PC-9 (cell line): ENCODE measurements at regions not wholly inside any gene's neighbourhood (a gene's known extent, or its start where the extent isn't known, plus 50 kb on each side); places are given as distances from the start of the nearest gene placed in this dataset.

Experiments
- BruUV-seq: library from RNA; stranded (reverse); fragments of 400-500 nt; replicated peaks from 2 replicates; lab custom pipeline; 2021; lab: Mats Ljungman, UMichigan
- CTCF ChIA-PET: fragments of 300-600 bp; sonication (Branson Sonifier 250); formaldehyde crosslinking; loops from one replicate; lab custom pipeline; 2022; ENCODE audit warnings: antibody characterized with exemption; lab: Charles Lee
- POLR2A ChIA-PET: fragments of 300-600 bp; sonication (Branson Sonifier 250); formaldehyde crosslinking; loops from one replicate; lab custom pipeline; 2022; ENCODE audit warnings: antibody characterized with exemption; ENCODE audit not compliant: unreplicated experiment; lab: Charles Lee
- DNase-seq, 2 experiments: peaks; one replicate each; pipeline versions ENCODE4 v3.0.0 to v3.0.0-alpha.2; 2015 to 2022; ENCODE audit warnings: mixed read lengths in 1 of 2
- H2AFZ ChIP-seq: fragments of 200-600 bp; sonication (generic); 2 replicates; pipeline ENCODE4 v1.8.1; 2017; ENCODE audit warnings: antibody characterized with exemption
- H3F3A ChIP-seq: fragments of 200-600 bp; sonication (generic); 2 replicates; pipeline ENCODE4 v1.8.1; 2017; ENCODE audit warnings: antibody characterized with exemption, mild to moderate bottlenecking, low read depth; ENCODE audit not compliant: insufficient read depth
- H3K27ac ChIP-seq: fragments of 200-600 bp; sonication (generic); 2 replicates; pipeline ENCODE4 v1.6.1; 2016; ENCODE audit warnings: mixed run types
- H3K27me3 ChIP-seq: fragments of 200-600 bp; sonication (generic); 2 replicates; pipeline ENCODE4 v1.6.1; 2016; ENCODE audit warnings: low read depth, mixed run types; ENCODE audit not compliant: insufficient read depth
- H3K36me3 ChIP-seq: fragments of 200-600 bp; sonication (generic); 2 replicates; pipeline ENCODE4 v1.6.1; 2016; ENCODE audit warnings: low read depth, mixed run types
- H3K4me1 ChIP-seq: fragments of 200-600 bp; sonication (generic); replicated peaks from 2 replicates; pipeline ENCODE4 v1.6.1; 2016; ENCODE audit warnings: mixed run types; ENCODE audit not compliant: insufficient read depth
- H3K4me2 ChIP-seq: fragments of 200-600 bp; sonication (generic); 2 replicates; pipeline ENCODE4 v1.6.1; 2017; ENCODE audit warnings: mixed run types
- H3K4me3 ChIP-seq: fragments of 200-600 bp; sonication (generic); 2 replicates; pipeline ENCODE4 v1.6.1; 2016; ENCODE audit warnings: mixed run types
- H3K79me2 ChIP-seq: fragments of 200-600 bp; sonication (generic); 2 replicates; pipeline ENCODE4 v1.6.1; 2017; ENCODE audit warnings: low read depth, mixed run types
- H3K9me2 ChIP-seq: fragments of 200-600 bp; sonication (generic); 2 replicates; pipeline ENCODE4 v1.8.1; 2017; ENCODE audit warnings: mild to moderate bottlenecking; ENCODE audit not compliant: insufficient read depth
- H3K9me3 ChIP-seq: fragments of 200-600 bp; sonication (generic); 2 replicates; pipeline ENCODE4 v1.8.1; 2016; ENCODE audit warnings: low read depth; ENCODE audit not compliant: insufficient read depth
- H4K20me1 ChIP-seq: fragments of 200-600 bp; sonication (generic); 2 replicates; pipeline ENCODE4 v1.8.1; 2017; ENCODE audit not compliant: insufficient read depth
- EZH2 ChIP-seq: fragments of 200-600 bp; sonication (generic); IDR thresholded peaks from 2 replicates; pipeline ENCODE4 v1.8.0; 2017; ENCODE audit warnings: antibody characterized with exemption, low read depth
- intact Hi-C: fragments of 100-400 bp; cut with micrococcal nuclease; formaldehyde crosslinking; loops from one replicate; pipeline ENCODE4 v1.10.0; 2022; ENCODE audit not compliant: unreplicated experiment
- TF ChIP-seq, protein P1 (sequence below): fragments of 200-600 bp; sonication (generic); conservative IDR thresholded peaks from 2 replicates; pipeline ENCODE4 v1.6.1; 2017; ENCODE audit warnings: mixed run types, antibody characterized with exemption, mild to moderate bottlenecking, moderate library complexity

DNA sequence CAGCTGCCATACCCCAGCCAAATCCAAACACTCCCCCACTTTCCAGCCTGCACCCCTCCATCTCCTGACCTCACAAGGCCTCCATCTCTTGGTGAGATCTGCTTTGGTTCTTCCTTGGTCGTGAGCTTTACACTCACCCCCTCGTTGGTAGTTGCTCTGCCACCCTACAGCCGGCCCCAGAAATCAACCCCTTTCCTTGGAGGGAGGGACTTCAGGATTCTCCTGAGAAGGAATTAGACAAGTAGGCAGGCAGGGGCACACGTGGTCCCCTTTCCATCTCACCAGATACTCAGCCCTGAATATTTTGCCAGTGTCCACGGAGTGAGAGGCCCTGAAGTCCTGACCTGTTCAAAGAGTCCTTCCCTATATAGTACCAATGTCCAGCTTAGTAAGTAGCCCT lies 120.0 kb upstream of the PWP1 start:
- Histone ChIP-seq H3K27ac (no peak overlapping the region), H3K4me3 (no peak overlapping the region), H3K9me3 (no peaks in the 10 kb centered on the region), H4K20me1 (peaks cover 3% of the 10 kb centered on the region; the same call in 1 of the 2 replicates), H3F3A (no peaks in the 10 kb centered on the region), H3K27me3 (no peaks in the 10 kb centered on the region), H3K9me2 (no peaks in the 10 kb centered on the region), H3K4me1 (no peaks in the 10 kb centered on the region), H3K4me2 (no peak overlapping the region), H3K36me3 (no peaks in the 10 kb centered on the region), H3K79me2 (no peaks in the 10 kb centered on the region), H2AFZ (no peak overlapping the region)
- TF ChIP-seq, protein P1, sequence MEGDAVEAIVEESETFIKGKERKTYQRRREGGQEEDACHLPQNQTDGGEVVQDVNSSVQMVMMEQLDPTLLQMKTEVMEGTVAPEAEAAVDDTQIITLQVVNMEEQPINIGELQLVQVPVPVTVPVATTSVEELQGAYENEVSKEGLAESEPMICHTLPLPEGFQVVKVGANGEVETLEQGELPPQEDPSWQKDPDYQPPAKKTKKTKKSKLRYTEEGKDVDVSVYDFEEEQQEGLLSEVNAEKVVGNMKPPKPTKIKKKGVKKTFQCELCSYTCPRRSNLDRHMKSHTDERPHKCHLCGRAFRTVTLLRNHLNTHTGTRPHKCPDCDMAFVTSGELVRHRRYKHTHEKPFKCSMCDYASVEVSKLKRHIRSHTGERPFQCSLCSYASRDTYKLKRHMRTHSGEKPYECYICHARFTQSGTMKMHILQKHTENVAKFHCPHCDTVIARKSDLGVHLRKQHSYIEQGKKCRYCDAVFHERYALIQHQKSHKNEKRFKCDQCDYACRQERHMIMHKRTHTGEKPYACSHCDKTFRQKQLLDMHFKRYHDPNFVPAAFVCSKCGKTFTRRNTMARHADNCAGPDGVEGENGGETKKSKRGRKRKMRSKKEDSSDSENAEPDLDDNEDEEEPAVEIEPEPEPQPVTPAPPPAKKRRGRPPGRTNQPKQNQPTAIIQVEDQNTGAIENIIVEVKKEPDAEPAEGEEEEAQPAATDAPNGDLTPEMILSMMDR = no peak
- TF ChIP-seq EZH2 = no peak
- DNase-seq = no peak
- POLR2A ChIA-PET = interaction anchor here (0.6 kb wide), 1 partner anchor 116 kb away, joined by 3 read pairs; no protein-coding TSS in a partner anchor
- CTCF ChIA-PET = no interaction called here
- intact Hi-C loops = no loop called here
- BruUV-seq = no TSS peak

DNA sequence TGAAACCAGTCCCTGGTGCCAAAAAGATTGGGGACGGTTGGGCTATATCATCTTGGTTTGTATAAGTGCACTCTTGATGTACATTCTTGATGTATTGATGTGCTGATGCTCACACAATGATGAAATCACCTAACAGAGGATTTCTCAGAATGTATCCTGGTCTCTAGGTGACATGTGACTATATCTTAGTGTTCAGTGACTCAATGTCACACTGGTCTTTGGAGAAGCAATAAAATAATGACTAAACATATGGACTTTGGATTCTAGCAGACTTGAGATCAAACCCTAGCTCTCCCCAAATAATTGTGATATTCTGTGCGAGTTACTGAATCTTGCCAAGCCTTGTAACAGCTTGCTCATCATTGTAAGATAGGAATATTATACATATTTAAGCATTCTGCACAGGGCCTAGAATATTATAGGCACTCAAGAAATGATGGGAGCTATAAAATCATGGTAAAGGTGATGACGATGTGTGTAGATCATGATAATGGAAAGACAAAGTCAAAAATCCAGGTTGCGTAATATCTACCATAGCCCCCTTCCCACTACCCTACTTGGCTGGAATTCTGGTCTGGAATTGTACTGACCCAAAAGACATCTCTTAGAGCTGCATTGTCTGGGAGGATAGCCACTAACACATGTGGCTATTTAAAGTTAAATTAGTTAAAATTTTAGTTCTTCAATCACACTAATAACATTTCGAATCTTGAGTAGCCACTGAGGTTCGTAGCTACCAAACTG lies 117.6 kb upstream of the PWP1 start:
- POLR2A ChIA-PET = no interaction called here
- DNase-seq = no peak
- CTCF ChIA-PET = no interaction called here

DNA sequence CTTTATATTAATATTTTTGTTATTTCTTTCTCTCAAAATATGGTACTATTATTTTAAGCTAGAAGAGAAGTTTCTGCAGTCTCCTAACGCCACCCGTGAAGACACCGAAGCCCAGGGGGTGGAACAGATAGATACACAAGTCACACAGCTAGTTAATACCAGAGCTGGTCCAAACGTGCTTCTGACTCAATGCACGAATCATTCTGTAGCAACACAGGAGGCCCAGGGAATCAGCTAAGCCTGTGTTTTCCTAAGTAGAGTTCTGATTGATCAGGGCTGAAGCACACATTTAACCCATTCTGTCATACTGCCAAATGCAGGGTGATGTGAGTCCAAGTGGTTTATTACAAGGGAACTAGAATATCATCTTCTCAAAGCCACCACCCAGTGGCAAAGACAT lies 116.9 kb upstream of the PWP1 start:
- H3F3A ChIP-seq = no peaks in the 10 kb centered on the region
- no peak overlapping the region for H3K4me2 ChIP-seq
- TF ChIP-seq EZH2 = no peak
- TF ChIP-seq, protein P1 = no peak
- intact Hi-C loops = no loop called here
- H3K36me3 ChIP-seq = no peaks in the 10 kb centered on the region
- no peak overlapping the region for H3K27ac ChIP-seq
- H3K4me1 ChIP-seq = no peaks in the 10 kb centered on the region
- CTCF ChIA-PET = no interaction called here
- no peak for DNase-seq
- BruUV-seq = no TSS peak
- H3K9me2 ChIP-seq = no peaks in the 10 kb centered on the region
- H3K79me2 ChIP-seq = no peaks in the 10 kb centered on the region
- POLR2A ChIA-PET = no interaction called here
- H3K4me3 ChIP-seq = no peak overlapping the region
- H3K27me3 ChIP-seq = no peaks in the 10 kb centered on the region
- no peaks in the 10 kb centered on the region for H3K9me3 ChIP-seq
- H4K20me1 ChIP-seq = no peaks in the 10 kb centered on the region
- H2AFZ ChIP-seq = no peak overlapping the region

More for the DNA sequence above, 117.6 kb upstream of the PWP1 start:
- no peaks in the 10 kb centered on the region for H3K9me2 ChIP-seq
- no peaks in the 10 kb centered on the region for H3F3A ChIP-seq
- BruUV-seq = no TSS peak
- no peak overlapping the region for H3K4me3 ChIP-seq
- intact Hi-C loops = no loop called here
- H3K4me1 ChIP-seq = no peaks in the 10 kb centered on the region
- TF ChIP-seq EZH2 = no peak
- TF ChIP-seq, protein P1 = no peak
- H3K79me2 ChIP-seq = no peaks in the 10 kb centered on the region
- no peaks in the 10 kb centered on the region for H3K36me3 ChIP-seq
- no peak overlapping the region for H3K27ac ChIP-seq
- H3K27me3 ChIP-seq = no peaks in the 10 kb centered on the region
- no peaks in the 10 kb centered on the region for H3K9me3 ChIP-seq
- H2AFZ ChIP-seq = no peak overlapping the region
- no peak overlapping the region for H3K4me2 ChIP-seq
- H4K20me1 ChIP-seq = no peaks in the 10 kb centered on the region
